HEK293T (cell line): ENCODE measurements at regions not wholly inside any gene's neighbourhood (a gene's known extent, or its start where the extent isn't known, plus 50 kb on each side); places are given as distances from the start of the nearest gene placed in this dataset.
"Not testable (repeated sequence)": the region's sequence is repeated elsewhere in the genome, so short reads cannot be mapped to it uniquely, and the experiment has no call there.

Experiments
- CTCF ChIA-PET: fragments of 350-600 bp; formaldehyde crosslinking; extraction: SDS; loops from one replicate; lab custom pipeline; 2021; ENCODE audit warnings: antibody characterized with exemption, inconsistent platforms; lab: Yijun Ruan, JAX
- POLR2A ChIA-PET: fragments of 350-600 bp; formaldehyde crosslinking; extraction: SDS; loops from one replicate; lab custom pipeline; 2020; ENCODE audit warnings: antibody characterized with exemption, inconsistent platforms; lab: Yijun Ruan, JAX
- DNase-seq: peaks from one replicate; pipeline ENCODE4 v3.0.0; 2012; ENCODE audit warnings: mixed read lengths; ENCODE audit errors: extremely low spot score

- DNase-seq, POLR2A ChIA-PET, CTCF ChIA-PET: not testable (repeated sequence)
Measured at GRCh38 chr21:8428668-8429456, 2092.5 kb upstream of the TPTE start.

GRCh38 chr21:8434710-8435109, 2086.7 kb upstream of the TPTE start:
- DNase-seq, CTCF ChIA-PET, POLR2A ChIA-PET: not testable (repeated sequence)

DNA sequence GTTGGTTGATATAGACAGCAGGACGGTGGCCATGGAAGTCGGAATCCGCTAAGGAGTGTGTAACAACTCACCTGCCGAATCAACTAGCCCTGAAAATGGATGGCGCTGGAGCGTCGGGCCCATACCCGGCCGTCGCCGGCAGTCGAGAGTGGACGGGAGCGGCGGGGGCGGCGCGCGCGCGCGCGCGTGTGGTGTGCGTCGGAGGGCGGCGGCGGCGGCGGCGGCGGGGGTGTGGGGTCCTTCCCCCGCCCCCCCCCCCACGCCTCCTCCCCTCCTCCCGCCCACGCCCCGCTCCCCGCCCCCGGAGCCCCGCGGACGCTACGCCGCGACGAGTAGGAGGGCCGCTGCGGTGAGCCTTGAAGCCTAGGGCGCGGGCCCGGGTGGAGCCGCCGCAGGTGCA, 2078.3 kb upstream of the TPTE start:
- POLR2A ChIA-PET, CTCF ChIA-PET, DNase-seq: not testable (repeated sequence)

DNA sequence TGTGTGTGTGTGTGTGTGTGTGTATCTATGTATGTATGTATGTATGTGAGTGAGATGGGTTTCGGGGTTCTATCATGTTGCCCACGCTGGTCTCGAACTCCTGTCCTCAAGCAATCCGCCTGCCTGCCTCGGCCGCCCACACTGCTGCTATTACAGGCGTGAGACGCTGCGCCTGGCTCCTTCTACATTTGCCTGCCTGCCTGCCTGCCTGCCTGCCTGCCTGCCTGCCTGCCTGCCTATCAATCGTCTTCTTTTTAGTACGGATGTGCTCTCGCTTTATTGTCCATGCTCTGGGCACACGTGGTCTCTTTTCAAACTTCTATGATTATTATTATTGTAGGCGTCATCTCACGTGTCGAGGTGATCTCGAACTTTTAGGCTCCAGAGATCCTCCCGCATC, 2071.6 kb upstream of the TPTE start:
- CTCF ChIA-PET, POLR2A ChIA-PET, DNase-seq: not testable (repeated sequence)

GRCh38 chr21:8455279-8456128, 2065.9 kb upstream of the TPTE start:
- CTCF ChIA-PET, POLR2A ChIA-PET, DNase-seq: not testable (repeated sequence)

GRCh38 chr21:8464403-8465152, 2056.8 kb upstream of the TPTE start:
- POLR2A ChIA-PET, CTCF ChIA-PET, DNase-seq: not testable (repeated sequence)

DNA sequence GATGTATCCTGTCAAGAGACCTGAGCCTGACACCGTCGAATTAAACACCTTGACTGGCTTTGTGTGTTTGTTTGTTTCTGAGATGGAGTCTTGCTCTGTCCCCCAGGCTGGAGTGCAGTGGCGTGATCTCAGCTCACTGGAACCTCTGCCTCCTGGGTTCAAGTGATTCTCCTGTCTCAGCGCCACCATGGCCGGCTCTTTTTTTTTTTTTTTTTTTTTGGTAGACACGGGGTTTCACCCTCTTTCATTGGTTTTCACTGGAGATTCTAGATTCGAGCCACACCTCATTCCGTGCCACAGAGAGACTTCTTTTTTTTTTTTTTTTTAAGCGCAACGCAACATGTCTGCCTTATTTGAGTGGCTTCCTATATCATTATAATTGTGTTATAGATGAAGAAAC, 2054.7 kb upstream of the TPTE start:
- DNase-seq, POLR2A ChIA-PET, CTCF ChIA-PET: not testable (repeated sequence)
